ENCODE measurements at regions not wholly inside any gene's neighbourhood (a gene's known extent, or its start where the extent isn't known, plus 50 kb on each side); places are given as distances from the start of the nearest gene placed in this dataset.

- Histone ChIP-seq H3K36me3 (ENCODE audit: control insufficient read depth in 2 of 2, insufficient read depth in 2 of 2, low read length in 2 of 2) (no peaks in the 10 kb centered on the region), H3K4me3 (ENCODE audit: low read length in 2 of 2) (no peak overlapping the region), H3K9me3 (ENCODE audit: control insufficient read depth in 2 of 2, low read length in 2 of 2) (no peaks in the 10 kb centered on the region), H3K4me1 (ENCODE audit: control insufficient read depth in 2 of 2, insufficient read depth in 2 of 2, low read length in 2 of 2) (no peaks in the 10 kb centered on the region), H3K27me3 (ENCODE audit: control insufficient read depth in 2 of 2, insufficient read depth in 2 of 2, low read length in 2 of 2) (no peaks in the 10 kb centered on the region), H3K27ac (ENCODE audit: low read depth in 2 of 2, low read length in 2 of 2) (no peak overlapping the region), H3K9ac (ENCODE audit: low read depth in 1 of 2, low read length in 2 of 2) (no peak overlapping the region)
Observed at GRCh38 chr19:29271911-29272310, 59.0 kb upstream of the UQCRFS1 start.

GRCh38 chr19:29273000-29273640 lies 60.2 kb upstream of the UQCRFS1 start:
- no peaks in the 10 kb centered on the region for H3K27me3 ChIP-seq (ENCODE audit: control insufficient read depth in 2 of 2, insufficient read depth in 2 of 2, low read length in 2 of 2)
- H3K4me1 ChIP-seq (ENCODE audit: control insufficient read depth in 2 of 2, insufficient read depth in 2 of 2, low read length in 2 of 2), result no peaks in the 10 kb centered on the region
- H3K36me3 ChIP-seq (ENCODE audit: control insufficient read depth in 2 of 2, insufficient read depth in 2 of 2, low read length in 2 of 2), result no peaks in the 10 kb centered on the region
- H3K27ac ChIP-seq (ENCODE audit: low read depth in 2 of 2, low read length in 2 of 2), result no peak overlapping the region
- no peak overlapping the region for H3K4me3 ChIP-seq (ENCODE audit: low read length in 2 of 2)
- no peaks in the 10 kb centered on the region for H3K9me3 ChIP-seq (ENCODE audit: control insufficient read depth in 2 of 2, low read length in 2 of 2)
- H3K9ac ChIP-seq (ENCODE audit: low read depth in 1 of 2, low read length in 2 of 2), result no peak overlapping the region

DNA sequence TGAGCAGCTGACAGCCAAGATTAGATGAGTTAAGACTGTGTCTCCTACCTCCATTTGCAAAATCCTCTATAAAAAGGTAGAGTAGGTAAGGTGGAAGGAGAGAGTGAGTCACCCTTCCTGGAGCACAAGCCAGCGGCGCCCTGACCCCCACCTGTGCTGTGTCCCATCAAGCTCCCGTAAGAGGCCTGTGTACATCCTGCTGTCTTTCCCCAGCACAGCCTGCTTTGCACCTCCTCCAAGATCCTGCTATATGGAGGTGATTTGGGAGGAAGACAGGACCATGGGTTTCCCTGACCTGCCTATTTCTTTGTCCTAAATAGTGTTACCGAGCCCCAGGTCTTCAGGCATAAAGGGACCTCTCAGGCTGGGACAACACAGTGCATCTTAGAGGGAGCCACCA lies 62.3 kb upstream of the UQCRFS1 start:
- no peaks in the 10 kb centered on the region for H3K27me3 ChIP-seq (ENCODE audit: control insufficient read depth in 2 of 2, insufficient read depth in 2 of 2, low read length in 2 of 2)
- H3K4me1 ChIP-seq (ENCODE audit: control insufficient read depth in 2 of 2, insufficient read depth in 2 of 2, low read length in 2 of 2), result no peaks in the 10 kb centered on the region
- no peak overlapping the region for H3K4me3 ChIP-seq (ENCODE audit: low read length in 2 of 2)

GRCh38 chr19:29277102-29277501 lies 64.2 kb upstream of the UQCRFS1 start:
- no peaks in the 10 kb centered on the region for H3K27me3 ChIP-seq (ENCODE audit: control insufficient read depth in 2 of 2, insufficient read depth in 2 of 2, low read length in 2 of 2)
- H3K4me3 ChIP-seq (ENCODE audit: low read length in 2 of 2), result no peak overlapping the region
- H3K36me3 ChIP-seq (ENCODE audit: control insufficient read depth in 2 of 2, insufficient read depth in 2 of 2, low read length in 2 of 2), result no peaks in the 10 kb centered on the region
- no peaks in the 10 kb centered on the region for H3K4me1 ChIP-seq (ENCODE audit: control insufficient read depth in 2 of 2, insufficient read depth in 2 of 2, low read length in 2 of 2)
- H3K9ac ChIP-seq (ENCODE audit: low read depth in 1 of 2, low read length in 2 of 2), result no peak overlapping the region
- no peaks in the 10 kb centered on the region for H3K9me3 ChIP-seq (ENCODE audit: control insufficient read depth in 2 of 2, low read length in 2 of 2)
- H3K27ac ChIP-seq (ENCODE audit: low read depth in 2 of 2, low read length in 2 of 2), result no peak overlapping the region

More for the DNA sequence above, 62.3 kb upstream of the UQCRFS1 start:
- no peak overlapping the region for H3K27ac ChIP-seq (ENCODE audit: low read depth in 2 of 2, low read length in 2 of 2)
- no peaks in the 10 kb centered on the region for H3K36me3 ChIP-seq (ENCODE audit: control insufficient read depth in 2 of 2, insufficient read depth in 2 of 2, low read length in 2 of 2)
- no peak overlapping the region for H3K9ac ChIP-seq (ENCODE audit: low read depth in 1 of 2, low read length in 2 of 2)
- no peaks in the 10 kb centered on the region for H3K9me3 ChIP-seq (ENCODE audit: control insufficient read depth in 2 of 2, low read length in 2 of 2)

- Histone ChIP-seq H3K4me3 (ENCODE audit: low read length in 2 of 2) (no peak overlapping the region), H3K4me1 (ENCODE audit: control insufficient read depth in 2 of 2, insufficient read depth in 2 of 2, low read length in 2 of 2) (no peaks in the 10 kb centered on the region), H3K9me3 (ENCODE audit: control insufficient read depth in 2 of 2, low read length in 2 of 2) (no peaks in the 10 kb centered on the region), H3K27ac (ENCODE audit: low read depth in 2 of 2, low read length in 2 of 2) (no peak overlapping the region), H3K36me3 (ENCODE audit: control insufficient read depth in 2 of 2, insufficient read depth in 2 of 2, low read length in 2 of 2) (no peaks in the 10 kb centered on the region), H3K9ac (ENCODE audit: low read depth in 1 of 2, low read length in 2 of 2) (no peak overlapping the region), H3K27me3 (ENCODE audit: control insufficient read depth in 2 of 2, insufficient read depth in 2 of 2, low read length in 2 of 2) (no peaks in the 10 kb centered on the region)
Observed at GRCh38 chr19:29278716-29279115, 65.8 kb upstream of the UQCRFS1 start.

- Histone ChIP-seq H3K36me3 (ENCODE audit: control insufficient read depth in 2 of 2, insufficient read depth in 2 of 2, low read length in 2 of 2) (no peaks in the 10 kb centered on the region), H3K27me3 (ENCODE audit: control insufficient read depth in 2 of 2, insufficient read depth in 2 of 2, low read length in 2 of 2) (no peaks in the 10 kb centered on the region), H3K9ac (ENCODE audit: low read depth in 1 of 2, low read length in 2 of 2) (no peak overlapping the region), H3K9me3 (ENCODE audit: control insufficient read depth in 2 of 2, low read length in 2 of 2) (no peaks in the 10 kb centered on the region), H3K27ac (ENCODE audit: low read depth in 2 of 2, low read length in 2 of 2) (no peak overlapping the region), H3K4me3 (ENCODE audit: low read length in 2 of 2) (no peak overlapping the region), H3K4me1 (ENCODE audit: control insufficient read depth in 2 of 2, insufficient read depth in 2 of 2, low read length in 2 of 2) (no peaks in the 10 kb centered on the region)
Observed at GRCh38 chr19:29283366-29283765, 70.4 kb upstream of the UQCRFS1 start.

- Histone ChIP-seq H3K4me1 (ENCODE audit: control insufficient read depth in 2 of 2, insufficient read depth in 2 of 2, low read length in 2 of 2) (no peaks in the 10 kb centered on the region), H3K4me3 (ENCODE audit: low read length in 2 of 2) (no peak overlapping the region), H3K27ac (ENCODE audit: low read depth in 2 of 2, low read length in 2 of 2) (no peak overlapping the region), H3K36me3 (ENCODE audit: control insufficient read depth in 2 of 2, insufficient read depth in 2 of 2, low read length in 2 of 2) (no peaks in the 10 kb centered on the region), H3K9me3 (ENCODE audit: control insufficient read depth in 2 of 2, low read length in 2 of 2) (no peaks in the 10 kb centered on the region), H3K9ac (ENCODE audit: low read depth in 1 of 2, low read length in 2 of 2) (no peak overlapping the region), H3K27me3 (ENCODE audit: control insufficient read depth in 2 of 2, insufficient read depth in 2 of 2, low read length in 2 of 2) (no peaks in the 10 kb centered on the region)
Observed at GRCh38 chr19:29285187-29285687, 72.3 kb upstream of the UQCRFS1 start.

DNA sequence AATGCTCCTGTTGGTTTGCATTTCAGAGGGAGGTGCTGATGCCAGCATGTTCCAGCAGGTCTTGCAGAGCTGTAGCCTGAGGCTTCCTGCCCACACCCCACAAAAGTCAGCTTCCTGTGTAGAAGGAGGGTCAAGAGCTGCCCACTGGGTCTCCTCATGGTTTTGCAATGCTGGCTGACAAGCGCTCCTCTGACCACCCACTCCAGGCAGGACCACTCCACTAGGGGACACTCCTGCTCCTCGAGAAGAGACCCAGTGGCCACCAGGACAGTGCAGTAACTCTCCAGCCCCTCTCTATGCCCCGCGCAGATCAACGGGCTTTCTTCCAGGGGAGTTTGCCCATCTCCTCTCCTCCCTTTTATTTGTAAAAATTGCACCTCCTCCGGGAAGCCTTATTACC lies 72.9 kb upstream of the UQCRFS1 start:
- Histone ChIP-seq H3K36me3 (ENCODE audit: control insufficient read depth in 2 of 2, insufficient read depth in 2 of 2, low read length in 2 of 2) (no peaks in the 10 kb centered on the region), H3K9me3 (ENCODE audit: control insufficient read depth in 2 of 2, low read length in 2 of 2) (no peaks in the 10 kb centered on the region), H3K27me3 (ENCODE audit: control insufficient read depth in 2 of 2, insufficient read depth in 2 of 2, low read length in 2 of 2) (no peaks in the 10 kb centered on the region), H3K9ac (ENCODE audit: low read depth in 1 of 2, low read length in 2 of 2) (no peak overlapping the region), H3K4me1 (ENCODE audit: control insufficient read depth in 2 of 2, insufficient read depth in 2 of 2, low read length in 2 of 2) (no peaks in the 10 kb centered on the region), H3K4me3 (ENCODE audit: low read length in 2 of 2) (no peak overlapping the region), H3K27ac (ENCODE audit: low read depth in 2 of 2, low read length in 2 of 2) (no peak overlapping the region)

GRCh38 chr19:29287061-29287460 lies 74.1 kb upstream of the UQCRFS1 start:
- Histone ChIP-seq H3K27ac (ENCODE audit: low read depth in 2 of 2, low read length in 2 of 2) (no peak overlapping the region), H3K36me3 (ENCODE audit: control insufficient read depth in 2 of 2, insufficient read depth in 2 of 2, low read length in 2 of 2) (no peaks in the 10 kb centered on the region), H3K4me3 (ENCODE audit: low read length in 2 of 2) (no peak overlapping the region), H3K27me3 (ENCODE audit: control insufficient read depth in 2 of 2, insufficient read depth in 2 of 2, low read length in 2 of 2) (no peaks in the 10 kb centered on the region), H3K9me3 (ENCODE audit: control insufficient read depth in 2 of 2, low read length in 2 of 2) (no peaks in the 10 kb centered on the region), H3K4me1 (ENCODE audit: control insufficient read depth in 2 of 2, insufficient read depth in 2 of 2, low read length in 2 of 2) (no peaks in the 10 kb centered on the region), H3K9ac (ENCODE audit: low read depth in 1 of 2, low read length in 2 of 2) (no peak overlapping the region)

GRCh38 chr19:29288256-29288655 lies 75.3 kb upstream of the UQCRFS1 start:
- Histone ChIP-seq H3K4me1 (ENCODE audit: control insufficient read depth in 2 of 2, insufficient read depth in 2 of 2, low read length in 2 of 2) (no peaks in the 10 kb centered on the region), H3K4me3 (ENCODE audit: low read length in 2 of 2) (no peak overlapping the region), H3K9me3 (ENCODE audit: control insufficient read depth in 2 of 2, low read length in 2 of 2) (no peaks in the 10 kb centered on the region), H3K9ac (ENCODE audit: low read depth in 1 of 2, low read length in 2 of 2) (no peak overlapping the region), H3K27me3 (ENCODE audit: control insufficient read depth in 2 of 2, insufficient read depth in 2 of 2, low read length in 2 of 2) (no peaks in the 10 kb centered on the region), H3K36me3 (ENCODE audit: control insufficient read depth in 2 of 2, insufficient read depth in 2 of 2, low read length in 2 of 2) (no peaks in the 10 kb centered on the region), H3K27ac (ENCODE audit: low read depth in 2 of 2, low read length in 2 of 2) (no peak overlapping the region)

All from mucosa of rectum (tissue), 2 donors.